ENCODE measurements at regions not wholly inside any gene's neighbourhood (a gene's known extent, or its start where the extent isn't known, plus 50 kb on each side); places are given as distances from the start of the nearest gene placed in this dataset.

DNA sequence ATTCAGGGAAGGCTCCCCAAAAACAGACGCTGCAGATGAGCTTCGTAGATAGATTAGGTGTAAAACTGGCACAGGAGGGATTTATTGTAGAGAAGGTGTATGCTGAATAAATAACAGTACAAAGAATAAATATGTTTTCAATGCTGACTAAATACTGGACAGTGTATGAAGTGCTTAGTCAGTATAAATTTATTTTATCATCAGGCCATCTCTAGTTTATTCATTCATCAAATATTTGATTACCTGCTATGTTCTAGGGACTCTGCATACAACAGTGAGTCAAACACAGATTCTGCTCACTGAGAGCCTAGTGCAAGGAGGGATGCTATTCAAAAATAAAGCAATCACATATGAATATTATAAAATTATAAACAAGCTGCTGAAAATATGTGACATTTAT lies 63.6 kb upstream of the TSPAN5 start:
- TF ChIP-seq, protein P1, sequence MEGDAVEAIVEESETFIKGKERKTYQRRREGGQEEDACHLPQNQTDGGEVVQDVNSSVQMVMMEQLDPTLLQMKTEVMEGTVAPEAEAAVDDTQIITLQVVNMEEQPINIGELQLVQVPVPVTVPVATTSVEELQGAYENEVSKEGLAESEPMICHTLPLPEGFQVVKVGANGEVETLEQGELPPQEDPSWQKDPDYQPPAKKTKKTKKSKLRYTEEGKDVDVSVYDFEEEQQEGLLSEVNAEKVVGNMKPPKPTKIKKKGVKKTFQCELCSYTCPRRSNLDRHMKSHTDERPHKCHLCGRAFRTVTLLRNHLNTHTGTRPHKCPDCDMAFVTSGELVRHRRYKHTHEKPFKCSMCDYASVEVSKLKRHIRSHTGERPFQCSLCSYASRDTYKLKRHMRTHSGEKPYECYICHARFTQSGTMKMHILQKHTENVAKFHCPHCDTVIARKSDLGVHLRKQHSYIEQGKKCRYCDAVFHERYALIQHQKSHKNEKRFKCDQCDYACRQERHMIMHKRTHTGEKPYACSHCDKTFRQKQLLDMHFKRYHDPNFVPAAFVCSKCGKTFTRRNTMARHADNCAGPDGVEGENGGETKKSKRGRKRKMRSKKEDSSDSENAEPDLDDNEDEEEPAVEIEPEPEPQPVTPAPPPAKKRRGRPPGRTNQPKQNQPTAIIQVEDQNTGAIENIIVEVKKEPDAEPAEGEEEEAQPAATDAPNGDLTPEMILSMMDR (conservative IDR thresholded peaks at IDR 0.05; ENCODE audit: low read length): no peak
- TF ChIP-seq EZH2phosphoT487 (IDR thresholded peaks at IDR 0.05; ENCODE audit: borderline replicate concordance, low read depth, low read length): no peak
